HL-60 (cell line): ENCODE measurements at regions not wholly inside any gene's neighbourhood (a gene's known extent, or its start where the extent isn't known, plus 50 kb on each side); places are given as distances from the start of the nearest gene placed in this dataset.

Experiments used
- GABPA ChIP-seq: IDR thresholded peaks from 2 replicates; pipeline ENCODE4 v1.6.1; 2012; ENCODE audit warnings: low read depth
- POLR2AphosphoS5 ChIP-seq: IDR thresholded peaks from 2 replicates; pipeline ENCODE4 v1.6.1; 2012; ENCODE audit warnings: low read depth
- TF ChIP-seq, protein P1 (sequence below): IDR thresholded peaks from one replicate; pipeline ENCODE4 v1.5.1; 2011; ENCODE audit warnings: low read length, control low read depth, inconsistent platforms; ENCODE audit not compliant: insufficient read depth

DNA sequence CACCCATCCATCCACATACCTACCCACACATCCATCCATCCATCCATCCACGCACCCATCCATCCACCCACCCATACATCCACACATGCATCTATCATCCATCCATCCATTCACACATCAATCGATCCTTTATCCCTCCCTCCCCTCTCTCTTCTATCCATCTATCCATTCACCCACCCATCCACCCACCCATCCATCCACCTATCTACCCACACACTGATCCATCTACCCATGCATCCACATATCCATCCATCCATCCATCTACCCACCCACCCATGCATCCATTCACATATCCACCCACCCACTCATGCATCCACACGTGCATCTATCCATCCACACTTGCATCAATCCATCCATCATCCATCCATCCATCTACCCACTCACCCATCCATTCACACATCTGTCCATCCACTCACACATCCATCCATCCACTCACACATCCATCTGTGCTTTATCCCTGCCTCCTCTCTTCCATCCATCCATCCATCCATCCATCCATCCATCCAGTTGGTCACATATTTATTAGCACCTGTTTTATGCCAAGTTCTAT lies 366.1 kb downstream of the CTTN start:
- TF ChIP-seq, protein P1, sequence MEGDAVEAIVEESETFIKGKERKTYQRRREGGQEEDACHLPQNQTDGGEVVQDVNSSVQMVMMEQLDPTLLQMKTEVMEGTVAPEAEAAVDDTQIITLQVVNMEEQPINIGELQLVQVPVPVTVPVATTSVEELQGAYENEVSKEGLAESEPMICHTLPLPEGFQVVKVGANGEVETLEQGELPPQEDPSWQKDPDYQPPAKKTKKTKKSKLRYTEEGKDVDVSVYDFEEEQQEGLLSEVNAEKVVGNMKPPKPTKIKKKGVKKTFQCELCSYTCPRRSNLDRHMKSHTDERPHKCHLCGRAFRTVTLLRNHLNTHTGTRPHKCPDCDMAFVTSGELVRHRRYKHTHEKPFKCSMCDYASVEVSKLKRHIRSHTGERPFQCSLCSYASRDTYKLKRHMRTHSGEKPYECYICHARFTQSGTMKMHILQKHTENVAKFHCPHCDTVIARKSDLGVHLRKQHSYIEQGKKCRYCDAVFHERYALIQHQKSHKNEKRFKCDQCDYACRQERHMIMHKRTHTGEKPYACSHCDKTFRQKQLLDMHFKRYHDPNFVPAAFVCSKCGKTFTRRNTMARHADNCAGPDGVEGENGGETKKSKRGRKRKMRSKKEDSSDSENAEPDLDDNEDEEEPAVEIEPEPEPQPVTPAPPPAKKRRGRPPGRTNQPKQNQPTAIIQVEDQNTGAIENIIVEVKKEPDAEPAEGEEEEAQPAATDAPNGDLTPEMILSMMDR = no peak
- TF ChIP-seq GABPA (no peak), POLR2AphosphoS5 (no peak)
